ENCODE measurements at regions not wholly inside any gene's neighbourhood (a gene's known extent, or its start where the extent isn't known, plus 50 kb on each side); places are given as distances from the start of the nearest gene placed in this dataset.

DNA sequence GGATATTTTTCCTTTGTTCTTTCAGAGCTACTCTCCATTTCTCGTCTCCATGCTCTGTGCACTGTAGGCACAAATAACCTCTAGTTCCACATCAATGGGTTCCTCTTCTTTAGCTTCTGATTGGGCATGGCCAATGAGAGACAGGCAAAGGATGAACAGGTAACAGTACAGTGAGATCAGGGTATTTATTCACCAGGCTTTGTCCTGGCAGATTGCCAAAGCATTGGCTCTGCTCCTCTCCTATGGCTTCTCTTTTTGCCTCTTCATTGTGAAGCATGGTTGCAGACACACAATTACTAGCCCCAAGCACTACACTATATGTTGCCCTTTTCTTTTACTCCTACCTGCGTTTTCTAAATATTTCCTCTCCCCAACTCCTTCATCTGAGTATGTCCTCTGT, 215.1 kb upstream of the ARRDC3 start:
- TF ChIP-seq, protein P1, sequence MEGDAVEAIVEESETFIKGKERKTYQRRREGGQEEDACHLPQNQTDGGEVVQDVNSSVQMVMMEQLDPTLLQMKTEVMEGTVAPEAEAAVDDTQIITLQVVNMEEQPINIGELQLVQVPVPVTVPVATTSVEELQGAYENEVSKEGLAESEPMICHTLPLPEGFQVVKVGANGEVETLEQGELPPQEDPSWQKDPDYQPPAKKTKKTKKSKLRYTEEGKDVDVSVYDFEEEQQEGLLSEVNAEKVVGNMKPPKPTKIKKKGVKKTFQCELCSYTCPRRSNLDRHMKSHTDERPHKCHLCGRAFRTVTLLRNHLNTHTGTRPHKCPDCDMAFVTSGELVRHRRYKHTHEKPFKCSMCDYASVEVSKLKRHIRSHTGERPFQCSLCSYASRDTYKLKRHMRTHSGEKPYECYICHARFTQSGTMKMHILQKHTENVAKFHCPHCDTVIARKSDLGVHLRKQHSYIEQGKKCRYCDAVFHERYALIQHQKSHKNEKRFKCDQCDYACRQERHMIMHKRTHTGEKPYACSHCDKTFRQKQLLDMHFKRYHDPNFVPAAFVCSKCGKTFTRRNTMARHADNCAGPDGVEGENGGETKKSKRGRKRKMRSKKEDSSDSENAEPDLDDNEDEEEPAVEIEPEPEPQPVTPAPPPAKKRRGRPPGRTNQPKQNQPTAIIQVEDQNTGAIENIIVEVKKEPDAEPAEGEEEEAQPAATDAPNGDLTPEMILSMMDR (IDR thresholded peaks at IDR 0.05): no peak
- TF ChIP-seq POLR2A (IDR thresholded peaks at IDR 0.05): no peak
